ENCODE measurements at regions not wholly inside any gene's neighbourhood (a gene's known extent, or its start where the extent isn't known, plus 50 kb on each side); places are given as distances from the start of the nearest gene placed in this dataset.
"Not testable (repeated sequence)": the region's sequence is repeated elsewhere in the genome, so short reads cannot be mapped to it uniquely, and the experiment has no call there.

- no peak for TF ChIP-seq CTCF (IDR thresholded peaks at IDR 0.05; ENCODE audit: borderline replicate concordance, insufficient read depth, low read depth, low read length)
These were observed 928.7 kb upstream of the ADGRB3 start for GRCh38 chr6:67706388-67706787.

DNA sequence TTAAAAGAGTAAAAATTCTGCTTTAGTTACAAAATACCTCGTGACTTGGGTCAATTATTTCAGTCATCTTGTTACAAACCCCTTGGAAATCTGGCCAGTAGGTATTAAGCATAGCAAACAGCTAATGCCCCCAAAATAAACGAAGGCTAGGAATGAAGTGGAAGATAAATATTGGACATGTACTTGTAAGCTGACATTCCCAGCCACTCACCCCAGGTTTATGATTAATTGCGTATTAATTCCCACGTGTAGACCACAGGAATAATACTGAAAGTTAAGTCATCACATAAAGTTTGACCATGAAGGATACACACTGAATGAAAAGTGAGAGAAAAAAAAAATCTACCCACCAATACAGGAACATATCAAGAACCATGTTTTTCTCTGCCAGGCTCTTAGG lies 936.5 kb upstream of the ADGRB3 start:
- no peak for TF ChIP-seq CTCF (IDR thresholded peaks at IDR 0.05; ENCODE audit: borderline replicate concordance, insufficient read depth, low read depth, low read length)

More at GRCh38 chr6:67706388-67706787, 928.7 kb upstream of the ADGRB3 start:
- no peak overlapping the region for H3K4me3 ChIP-seq (ENCODE audit: low read depth, low read length)

GRCh38 chr6:67694127-67694526 lies 941.0 kb upstream of the ADGRB3 start:
- TF ChIP-seq CTCF (IDR thresholded peaks at IDR 0.05; ENCODE audit: borderline replicate concordance, insufficient read depth, low read depth, low read length) = no peak
- H3K4me3 ChIP-seq (ENCODE audit: low read depth, low read length) = no peak overlapping the region

More for the DNA sequence above, 936.5 kb upstream of the ADGRB3 start:
- H3K4me3 ChIP-seq (ENCODE audit: low read depth, low read length) = no peak overlapping the region

GRCh38 chr6:67689329-67689728 lies 945.8 kb upstream of the ADGRB3 start:
- no peak overlapping the region for H3K4me3 ChIP-seq (ENCODE audit: low read depth, low read length)
- no peak for TF ChIP-seq CTCF (IDR thresholded peaks at IDR 0.05; ENCODE audit: borderline replicate concordance, insufficient read depth, low read depth, low read length)

DNA sequence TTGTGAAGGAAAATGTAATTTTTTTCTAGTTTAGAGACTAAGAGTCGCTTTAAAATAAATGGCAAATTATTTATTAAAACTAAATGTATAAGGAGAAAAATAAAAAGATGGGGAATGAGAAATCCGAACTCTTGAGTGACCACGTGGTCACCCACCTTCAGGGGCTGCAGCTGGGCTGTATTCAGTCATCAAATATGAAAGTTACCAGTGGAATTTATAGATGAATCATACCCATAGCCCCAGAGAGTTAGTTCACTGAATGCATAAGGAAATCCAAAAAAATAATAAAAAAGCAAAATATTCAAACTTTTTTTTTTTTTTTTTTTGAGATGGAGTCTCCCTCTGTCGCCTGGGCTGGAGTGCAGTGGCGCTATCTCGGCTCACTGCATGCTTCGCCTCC lies 947.7 kb upstream of the ADGRB3 start:
- no peak overlapping the region for H3K4me3 ChIP-seq (ENCODE audit: low read depth, low read length)
- no peak for TF ChIP-seq CTCF (IDR thresholded peaks at IDR 0.05; ENCODE audit: borderline replicate concordance, insufficient read depth, low read depth, low read length)

- not testable (repeated sequence) for H3K4me3 ChIP-seq (ENCODE audit: low read depth, low read length)
These were observed 948.9 kb upstream of the ADGRB3 start for GRCh38 chr6:67686225-67686624.

- no peak for TF ChIP-seq CTCF (IDR thresholded peaks at IDR 0.05; ENCODE audit: borderline replicate concordance, insufficient read depth, low read depth, low read length)
These were observed 951.1 kb upstream of the ADGRB3 start for GRCh38 chr6:67683960-67684359.

More at GRCh38 chr6:67683960-67684359, 951.1 kb upstream of the ADGRB3 start:
- H3K4me3 ChIP-seq (ENCODE audit: low read depth, low read length) = no peak overlapping the region

Data from GM12875 (cell line).